ENCODE measurements at regions not wholly inside any gene's neighbourhood (a gene's known extent, or its start where the extent isn't known, plus 50 kb on each side); places are given as distances from the start of the nearest gene placed in this dataset.

DNA sequence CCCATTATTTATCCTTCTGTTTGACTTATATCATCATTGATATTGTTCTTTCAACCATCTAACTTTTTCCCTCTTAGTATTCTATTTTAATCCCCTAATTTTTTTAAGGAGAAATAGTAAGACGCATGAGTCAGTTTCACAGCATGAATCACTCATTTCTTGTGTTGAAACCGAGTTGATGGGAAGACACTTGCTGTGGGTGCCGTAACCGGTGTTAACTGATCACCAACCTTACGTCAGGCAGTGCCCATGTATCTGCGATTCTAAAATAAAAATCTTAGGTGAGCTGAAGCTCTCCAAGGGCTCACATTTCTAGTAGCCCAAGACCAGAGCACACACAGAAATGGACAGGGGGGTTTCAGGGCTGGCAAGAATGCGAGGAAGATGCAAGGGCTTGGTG, 348.1 kb downstream of the GALR1 start:
- DNase-seq, result no peak

DNA sequence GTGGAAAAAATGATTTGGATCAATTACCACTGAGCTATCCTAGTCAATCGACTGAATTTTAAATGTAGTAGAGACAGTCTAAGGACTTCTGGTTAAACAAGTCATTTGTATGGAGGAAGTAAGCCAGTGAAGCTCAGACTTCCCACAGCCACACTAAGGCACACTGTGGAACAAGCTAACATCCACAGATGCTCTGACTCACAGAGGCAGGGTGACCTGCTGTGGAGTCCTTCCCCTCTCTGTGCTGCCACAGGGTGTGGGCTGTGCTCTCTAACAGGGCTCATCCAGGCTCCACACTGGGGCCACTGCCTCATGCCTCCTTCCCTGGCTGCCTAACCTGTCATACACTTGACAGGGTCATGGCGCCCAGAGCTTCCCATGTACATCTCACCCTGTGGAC, 351.0 kb downstream of the GALR1 start:
- DNase-seq, result no peak

DNA sequence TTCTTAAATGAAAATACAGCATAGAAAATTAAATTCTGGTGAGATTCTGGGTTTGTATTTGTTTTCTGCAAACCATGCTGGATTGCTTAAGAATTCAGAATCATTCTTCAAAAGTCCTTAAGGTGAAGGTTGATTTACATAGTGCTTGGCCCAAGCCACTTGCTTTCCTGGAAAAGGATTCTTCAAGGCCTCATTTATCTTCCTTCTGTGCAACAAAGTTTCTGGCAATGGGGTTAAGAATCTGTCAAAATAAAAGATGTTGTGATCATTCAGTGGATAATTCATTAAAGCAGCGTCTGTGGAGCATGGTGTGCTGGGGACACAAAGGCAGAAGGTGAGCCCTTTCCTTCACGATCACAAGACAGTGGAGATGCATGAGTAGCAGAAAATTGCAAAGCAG, 351.9 kb downstream of the GALR1 start:
- no peak for DNase-seq

- no peak for DNase-seq
Observed at GRCh38 chr18:77607087-77607486, 357.4 kb downstream of the GALR1 start.

DNA sequence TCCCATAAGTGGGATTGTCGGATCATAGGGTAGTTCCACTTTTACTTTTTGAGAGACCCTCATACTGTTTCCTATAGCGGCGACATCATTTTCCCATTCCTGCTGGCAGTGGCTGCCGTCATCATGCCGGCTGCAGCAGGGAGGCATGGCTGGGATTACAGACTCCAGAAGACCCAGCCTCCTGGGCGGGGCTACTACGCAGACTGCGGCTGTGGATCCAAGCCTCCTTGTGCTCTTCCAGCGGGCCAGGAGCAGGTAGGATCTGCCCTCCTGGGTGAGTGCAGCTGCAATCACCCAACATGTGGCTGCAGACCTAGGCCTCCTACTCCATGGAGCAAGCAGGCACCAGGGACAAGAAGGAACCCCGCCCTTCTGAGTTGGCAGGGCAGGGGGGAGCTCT, 359.2 kb downstream of the GALR1 start:
- DNase-seq, result no peak

GRCh38 chr18:77617694-77618093, 368.0 kb downstream of the GALR1 start:
- DNase-seq, result no peak

- DNase-seq, result no peak
Observed at GRCh38 chr18:77619525-77619924, 369.9 kb downstream of the GALR1 start.

- peak; percentile 14 for DNase-seq
Observed at GRCh38 chr18:77622009-77622692, 372.5 kb downstream of the GALR1 start.

GRCh38 chr18:77632758-77633157, 383.1 kb downstream of the GALR1 start:
- DNase-seq, result no peak

DNA sequence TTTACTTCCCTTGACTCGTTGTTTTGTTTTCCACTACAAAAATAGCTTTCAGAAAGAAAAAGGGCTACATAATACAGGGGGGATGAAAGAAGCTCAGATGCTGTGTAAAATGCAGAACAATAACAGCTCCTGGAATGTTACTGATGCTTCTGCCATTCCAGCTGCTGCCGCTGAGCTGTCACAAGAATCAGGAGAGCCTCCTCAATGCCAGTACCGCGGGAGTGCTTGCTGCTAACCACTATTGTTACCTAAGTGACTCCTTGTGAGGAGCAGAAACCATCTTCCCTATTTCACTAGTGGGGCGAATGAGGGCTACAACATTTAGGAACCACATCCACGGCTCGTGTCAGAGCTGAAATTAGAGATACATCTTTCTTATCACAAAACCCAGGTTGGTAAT, 384.8 kb downstream of the GALR1 start:
- no peak for DNase-seq

GRCh38 chr18:77635451-77635850, 385.8 kb downstream of the GALR1 start:
- no peak for DNase-seq

DNA sequence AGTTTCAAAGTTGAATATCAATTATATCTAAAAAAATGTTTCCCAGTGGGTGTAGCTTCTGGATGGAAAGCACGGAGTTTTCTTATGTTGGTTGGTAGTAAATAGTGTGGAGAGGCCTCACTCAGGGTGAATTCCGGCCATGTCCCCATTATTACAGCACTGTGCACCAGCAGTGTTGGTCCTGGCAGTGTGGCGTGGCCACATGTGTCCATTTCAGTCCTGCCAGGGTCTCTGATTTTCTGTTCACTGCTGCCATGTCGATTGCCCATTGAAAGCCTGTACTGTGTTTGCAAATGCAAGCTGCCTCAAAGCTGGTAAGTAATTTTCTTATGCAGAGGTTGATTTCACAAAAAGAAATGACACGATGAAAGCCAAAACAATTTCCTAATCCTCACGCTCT, 386.2 kb downstream of the GALR1 start:
- DNase-seq, result no peak

DNA sequence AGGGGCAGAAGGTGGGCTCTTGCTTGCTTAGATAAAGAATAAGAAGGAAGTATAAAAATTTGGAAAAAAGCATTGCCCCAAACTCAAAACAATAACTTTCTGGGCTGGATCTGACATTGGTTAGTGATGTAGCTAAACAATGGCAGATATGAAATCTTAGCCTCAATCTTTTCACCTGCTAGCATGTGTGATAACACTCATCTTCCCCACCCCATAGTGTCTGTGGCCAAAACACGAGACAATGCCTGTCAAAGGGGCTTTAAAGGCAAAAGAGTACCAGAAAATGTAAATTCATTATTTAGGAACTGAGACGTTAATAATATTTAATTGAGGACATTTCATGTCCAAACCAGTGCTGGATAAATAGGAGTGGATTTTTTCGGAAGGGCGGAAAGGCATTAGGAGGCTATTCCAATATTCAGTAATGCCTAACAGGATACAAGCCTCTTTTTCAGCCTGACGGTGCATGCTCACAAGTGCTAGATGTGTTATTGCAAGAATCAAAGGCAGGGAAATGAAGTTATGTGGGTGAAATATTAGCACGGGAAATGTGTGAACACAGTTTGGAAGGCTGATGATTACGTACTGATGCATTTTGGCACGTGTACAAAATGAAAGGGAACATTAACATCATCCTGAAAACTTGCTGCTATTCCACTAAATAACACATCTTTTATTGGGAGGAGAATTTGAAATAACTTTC, 395.7 kb downstream of the GALR1 start:
- DNase-seq, result no peak

- no peak for DNase-seq
Observed at GRCh38 chr18:77647472-77647871, 397.8 kb downstream of the GALR1 start.

DNA sequence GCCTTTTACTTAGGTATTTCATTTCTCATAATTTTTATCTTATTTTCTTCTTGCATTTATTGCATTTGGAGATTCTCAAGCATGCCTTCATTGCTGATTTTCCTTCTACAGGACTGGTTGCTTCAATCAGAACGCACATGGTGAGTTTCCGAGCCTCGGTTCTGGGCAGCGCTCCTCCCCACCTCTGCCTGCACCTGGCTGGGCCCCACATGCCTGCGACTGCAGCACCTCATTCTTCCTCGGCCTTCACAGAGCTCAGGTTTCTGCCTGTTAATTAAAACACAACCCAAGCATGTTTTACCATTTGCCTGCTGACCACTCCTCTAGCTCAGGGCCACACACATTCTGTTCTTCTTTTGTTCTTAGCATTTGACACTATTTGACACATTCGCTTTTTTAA, 398.8 kb downstream of the GALR1 start:
- DNase-seq, result no peak

DNA sequence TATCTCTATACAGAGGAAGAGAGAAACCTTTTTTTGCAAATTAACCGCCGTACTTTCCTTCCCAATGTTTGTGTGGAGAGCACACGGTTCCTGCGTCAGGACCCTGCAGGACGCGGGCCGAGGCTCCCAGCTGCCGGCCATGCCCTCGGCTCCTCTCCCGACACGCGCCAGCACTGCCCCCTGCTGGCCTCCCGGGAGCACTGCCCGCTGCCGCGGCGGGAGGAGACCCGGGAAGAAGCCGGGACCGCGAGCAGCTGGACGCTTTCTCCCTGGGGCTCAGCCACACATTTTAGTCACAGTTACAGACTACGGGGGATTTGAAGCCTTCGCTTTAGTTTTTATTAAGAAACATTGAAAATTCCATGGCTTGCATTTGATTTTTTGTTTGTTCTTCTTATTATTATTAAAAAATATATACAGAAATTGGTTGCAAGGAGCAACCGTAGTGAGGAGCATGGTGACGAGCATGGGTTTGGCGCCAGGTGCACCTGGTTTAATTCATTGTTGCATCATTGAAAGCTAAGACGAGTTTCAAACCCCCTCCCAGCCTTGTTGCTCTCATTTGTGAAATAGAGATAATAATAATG, 401.2 kb downstream of the GALR1 start:
- DNase-seq, result peak; percentile 61

DNA sequence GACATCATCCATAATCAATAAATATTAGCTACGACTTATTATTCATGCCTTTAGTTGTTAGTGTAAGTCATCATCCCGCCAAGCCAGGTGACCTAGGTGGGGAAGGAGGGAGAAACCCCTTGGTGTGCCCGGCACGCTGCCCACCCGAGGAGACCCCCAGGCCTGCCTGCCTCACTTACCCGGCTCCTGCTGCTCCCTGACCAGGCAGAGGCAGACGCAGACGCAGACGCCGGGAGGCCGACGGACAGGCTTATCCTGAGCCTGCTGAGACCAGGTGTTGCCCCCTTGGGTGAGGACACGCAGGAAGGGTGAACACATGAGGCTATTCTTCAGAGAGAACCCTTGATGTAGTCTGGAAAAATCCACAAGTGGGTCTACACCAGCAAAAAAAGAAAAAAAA, 401.8 kb downstream of the GALR1 start:
- DNase-seq, result no peak

DNA sequence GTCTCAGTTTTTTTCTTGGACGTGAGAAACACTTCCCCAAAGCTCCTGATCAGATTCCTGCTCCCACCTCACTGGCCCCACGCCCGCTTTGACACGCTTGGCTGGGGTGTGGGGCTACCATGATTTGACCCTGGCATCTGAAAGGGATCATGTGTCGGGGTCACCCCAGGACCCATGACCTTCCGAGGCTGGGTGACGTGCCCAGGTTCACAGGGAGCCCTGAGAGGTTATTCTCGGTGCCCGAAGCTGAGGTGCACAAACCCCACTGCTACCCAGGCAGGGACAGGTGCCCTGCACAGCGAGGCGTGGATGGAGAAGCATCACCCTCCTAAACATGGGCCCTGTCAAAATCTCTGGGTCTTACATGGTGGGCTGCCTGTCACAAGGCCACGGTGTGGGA, 404.1 kb downstream of the GALR1 start:
- no peak for DNase-seq

GRCh38 chr18:77654302-77654701, 404.7 kb downstream of the GALR1 start:
- no peak for DNase-seq

DNA sequence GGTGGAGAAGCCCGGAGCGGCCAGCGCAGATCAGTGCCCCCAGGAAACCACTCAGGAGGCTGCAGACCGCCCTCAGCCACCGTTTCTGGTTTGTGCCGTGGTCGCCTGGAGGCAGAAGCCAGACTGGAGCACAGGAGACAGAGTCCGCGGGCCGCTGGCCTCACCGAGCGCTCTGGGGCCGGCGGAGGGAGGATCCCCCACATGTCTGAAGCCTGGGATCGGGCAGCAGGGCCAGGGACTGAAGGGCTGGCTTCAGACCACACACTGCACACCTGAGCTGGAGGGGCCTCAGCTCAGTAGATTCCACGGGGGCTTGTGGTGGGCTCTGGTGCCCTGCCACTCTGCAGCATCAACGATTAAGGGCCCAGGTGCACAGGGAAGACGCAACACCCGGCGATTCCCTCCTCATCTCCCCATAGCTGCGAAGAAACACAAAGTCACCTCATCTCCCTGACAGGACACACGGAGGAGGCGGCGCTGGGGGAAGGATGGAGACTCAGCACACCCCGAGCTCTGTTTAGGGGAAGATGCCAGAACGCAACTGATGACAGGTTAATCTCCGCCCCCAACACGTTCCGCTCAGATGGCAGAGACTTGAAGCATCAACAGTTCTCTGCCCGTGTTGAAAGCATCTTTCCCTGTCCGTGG, 408.1 kb downstream of the GALR1 start:
- no peak for DNase-seq

GRCh38 chr18:77658299-77658662, 408.6 kb downstream of the GALR1 start:
- DNase-seq, result no peak

DNA sequence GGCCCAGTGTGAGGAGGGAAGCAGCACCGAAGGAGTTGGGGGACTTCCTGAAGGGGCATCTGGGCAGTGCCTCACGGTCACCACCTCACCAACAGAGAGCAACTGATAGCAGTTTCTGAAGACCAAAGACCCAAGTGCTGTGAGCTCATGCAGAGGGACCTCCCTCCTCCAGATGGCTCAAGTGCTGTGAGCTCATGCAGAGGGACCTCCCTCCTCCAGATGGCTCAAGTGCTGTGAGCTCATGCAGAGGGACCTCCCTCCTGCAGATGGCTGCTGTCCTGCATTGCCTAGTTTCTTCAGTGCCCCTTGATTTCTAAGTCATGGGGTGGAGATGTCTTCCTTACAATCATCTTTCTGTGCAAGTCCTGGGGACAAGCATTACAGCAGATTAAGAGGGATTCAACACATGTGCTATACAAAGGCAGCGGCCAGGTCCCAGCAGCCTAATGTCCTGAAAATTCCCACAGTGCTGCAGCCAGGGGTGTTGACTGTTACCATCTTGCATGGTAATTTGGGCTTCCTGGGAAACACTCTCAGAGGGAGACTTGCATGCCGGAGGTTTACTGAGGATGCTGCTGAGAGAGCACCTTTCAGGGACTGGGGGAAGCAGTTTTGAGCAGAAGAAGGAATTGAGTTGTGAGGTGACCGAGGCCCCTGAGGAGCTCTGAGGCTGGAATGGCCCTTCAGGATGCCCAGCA, 409.3 kb downstream of the GALR1 start:
- DNase-seq, result no peak

DNA sequence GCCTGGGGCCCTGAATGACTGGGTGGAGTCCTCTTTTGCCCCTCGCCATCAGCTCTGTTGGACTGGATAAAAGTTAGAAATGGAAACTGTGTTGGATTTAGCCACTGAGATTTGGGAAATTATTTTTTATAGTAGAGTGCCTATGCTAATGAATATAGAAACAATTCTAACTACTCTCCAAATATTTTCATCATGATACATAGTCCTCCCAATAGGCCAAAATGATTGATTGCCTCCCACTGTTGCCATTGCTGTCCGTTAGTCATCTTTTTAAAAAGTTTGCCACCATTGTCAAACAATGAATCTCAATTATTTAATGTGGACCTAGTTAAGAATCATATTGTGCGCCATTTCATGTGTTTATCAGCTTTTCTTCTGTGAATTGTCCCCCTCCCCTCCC, 417.0 kb downstream of the GALR1 start:
- DNase-seq, result no peak
